Endodermal cell (in vitro differentiated cells): ENCODE measurements at regions not wholly inside any gene's neighbourhood (a gene's known extent, or its start where the extent isn't known, plus 50 kb on each side); places are given as distances from the start of the nearest gene placed in this dataset.

ENCODE experiments used
- DNase-seq: peaks from one replicate; pipeline ENCODE4 v3.0.0-alpha.2; 2017
- H3K27ac ChIP-seq: 2 replicates; pipeline ENCODE4 v1.5.1; 2013; ENCODE audit warnings: mild to moderate bottlenecking, low read depth, low read length, moderate library complexity
- H3K27me3 ChIP-seq: 2 replicates; pipeline ENCODE4 v1.6.1; 2013; ENCODE audit warnings: mild to moderate bottlenecking, low read length, moderate library complexity; ENCODE audit not compliant: insufficient read depth, control insufficient read depth, poor library complexity, severe bottlenecking
- H3K36me3 ChIP-seq: 2 replicates; pipeline ENCODE4 v1.7.0; 2013; ENCODE audit warnings: mild to moderate bottlenecking, low read length, moderate library complexity; ENCODE audit not compliant: control insufficient read depth, insufficient read depth
- H3K4me1 ChIP-seq: one replicate; pipeline ENCODE4 v1.7.0; 2013; ENCODE audit warnings: low read length; ENCODE audit not compliant: control insufficient read depth, insufficient read depth
- H3K4me3 ChIP-seq: 2 replicates; pipeline ENCODE4 v1.5.1; 2013; ENCODE audit warnings: mild to moderate bottlenecking, low read length, moderate library complexity
- H3K9ac ChIP-seq: 2 replicates; pipeline ENCODE4 v1.6.1; 2013; ENCODE audit warnings: mild to moderate bottlenecking, low read length, moderate library complexity; ENCODE audit not compliant: poor library complexity, severe bottlenecking; ENCODE audit errors: extremely low read depth
- H3K9me3 ChIP-seq: 2 replicates; pipeline ENCODE4 v1.6.1; 2013; ENCODE audit warnings: mild to moderate bottlenecking, low read length, moderate library complexity; ENCODE audit not compliant: control insufficient read depth
- H3K27ac Mint-ChIP-seq: 2 replicates; pipeline ENCODE4 v1.8.0; 2020; ENCODE audit warnings: mixed read lengths
- H3K27me3 Mint-ChIP-seq: 2 replicates; pipeline ENCODE4 v1.8.0; 2021; ENCODE audit warnings: mild to moderate bottlenecking, mixed read lengths; ENCODE audit not compliant: insufficient read depth
- H3K36me3 Mint-ChIP-seq: 2 replicates; pipeline ENCODE4 v1.8.0; 2020; ENCODE audit warnings: low read depth, mixed read lengths
- H3K4me1 Mint-ChIP-seq: 2 replicates; pipeline ENCODE4 v1.8.0; 2020; ENCODE audit warnings: mixed read lengths
- H3K4me3 Mint-ChIP-seq: 2 replicates; pipeline ENCODE4 v1.8.0; 2020; ENCODE audit warnings: mild to moderate bottlenecking, moderate library complexity, mixed read lengths
- H3K9me3 Mint-ChIP-seq: 2 replicates; pipeline ENCODE4 v1.8.0; 2020; ENCODE audit warnings: mild to moderate bottlenecking, mixed read lengths
- CTCF ChIP-seq: fragments of 200-600 bp; sonication (generic); conservative IDR thresholded peaks from 2 replicates; pipeline ENCODE4 v1.5.0; 2021; ENCODE audit warnings: antibody characterized with exemption, mild to moderate bottlenecking
- WGBS, 2 experiments: methylation state at CpG; one replicate each; pipeline versions ENCODE4 v1.1.5 to v1.1.7; 2013; ENCODE audit warnings: missing lambda C conversion rate in 2 of 2, mixed read lengths in 1 of 2; ENCODE audit not compliant: insufficient coverage in 1 of 2, insufficient read length in 1 of 2; 5-methylcytosine and 5-hydroxymethylcytosine counted together

- Mint-ChIP-seq H3K27me3 (no peaks in the 10 kb centered on the region), H3K4me3 (no peak overlapping the region), H3K4me1 (no peaks in the 10 kb centered on the region), H3K9me3 (no peaks in the 10 kb centered on the region), H3K27ac (no peak overlapping the region), H3K36me3 (no peaks in the 10 kb centered on the region)
- no peaks in the 10 kb centered on the region for H3K9me3 ChIP-seq
- no peaks in the 10 kb centered on the region for H3K36me3 ChIP-seq
- DNase-seq = no peak
- no peaks in the 10 kb centered on the region for H3K27me3 ChIP-seq
- no peak for TF ChIP-seq CTCF
- 90% methylated on average over 2 of the region's 2 CpGs; no CpG with 5 or more reads in 1 of the 2 experiments for WGBS, 2 experiments
- no peak overlapping the region for H3K9ac ChIP-seq
- no peak overlapping the region for H3K27ac ChIP-seq
- no peak overlapping the region for H3K4me3 ChIP-seq
- H3K4me1 ChIP-seq = no peaks in the 10 kb centered on the region
Observed at GRCh38 chr2:187107001-187107400, 258.0 kb upstream of the ZSWIM2 start.

- no peaks in the 10 kb centered on the region for H3K9me3 Mint-ChIP-seq
- no peaks in the 10 kb centered on the region for H3K4me1 ChIP-seq
- DNase-seq = no peak
- WGBS, 2 experiments = 92% methylated on average over 3 of the region's 3 CpGs; no CpG with 5 or more reads in 1 of the 2 experiments
- no peaks in the 10 kb centered on the region for H3K36me3 Mint-ChIP-seq
- no peaks in the 10 kb centered on the region for H3K36me3 ChIP-seq
- TF ChIP-seq CTCF = no peak
- no peak overlapping the region for H3K9ac ChIP-seq
- H3K9me3 ChIP-seq = no peaks in the 10 kb centered on the region
- no peaks in the 10 kb centered on the region for H3K27me3 ChIP-seq
- no peak overlapping the region for H3K4me3 ChIP-seq
- H3K27ac Mint-ChIP-seq = no peak overlapping the region
- no peaks in the 10 kb centered on the region for H3K4me1 Mint-ChIP-seq
- H3K4me3 Mint-ChIP-seq = no peak overlapping the region
- H3K27ac ChIP-seq = no peak overlapping the region
- no peaks in the 10 kb centered on the region for H3K27me3 Mint-ChIP-seq
Observed at GRCh38 chr2:187105218-187105617, 256.2 kb upstream of the ZSWIM2 start.

GRCh38 chr2:187102381-187102780 lies 253.4 kb upstream of the ZSWIM2 start:
- H3K4me3 Mint-ChIP-seq = no peak overlapping the region
- no peaks in the 10 kb centered on the region for H3K4me1 Mint-ChIP-seq
- DNase-seq = no peak

More at GRCh38 chr2:187102381-187102780, 253.4 kb upstream of the ZSWIM2 start:
- Histone ChIP-seq H3K27me3 (no peaks in the 10 kb centered on the region), H3K36me3 (no peaks in the 10 kb centered on the region), H3K9me3 (no peaks in the 10 kb centered on the region), H3K4me3 (no peak overlapping the region), H3K27ac (no peak overlapping the region), H3K9ac (no peak overlapping the region), H3K4me1 (no peaks in the 10 kb centered on the region)
- TF ChIP-seq CTCF = no peak
- no peaks in the 10 kb centered on the region for H3K9me3 Mint-ChIP-seq
- H3K36me3 Mint-ChIP-seq = no peaks in the 10 kb centered on the region
- no peak overlapping the region for H3K27ac Mint-ChIP-seq
- H3K27me3 Mint-ChIP-seq = no peaks in the 10 kb centered on the region
